ENCODE measurements at regions not wholly inside any gene's neighbourhood (a gene's known extent, or its start where the extent isn't known, plus 50 kb on each side); places are given as distances from the start of the nearest gene placed in this dataset.
"Not testable (repeated sequence)": the region's sequence is repeated elsewhere in the genome, so short reads cannot be mapped to it uniquely, and the experiment has no call there.

DNA sequence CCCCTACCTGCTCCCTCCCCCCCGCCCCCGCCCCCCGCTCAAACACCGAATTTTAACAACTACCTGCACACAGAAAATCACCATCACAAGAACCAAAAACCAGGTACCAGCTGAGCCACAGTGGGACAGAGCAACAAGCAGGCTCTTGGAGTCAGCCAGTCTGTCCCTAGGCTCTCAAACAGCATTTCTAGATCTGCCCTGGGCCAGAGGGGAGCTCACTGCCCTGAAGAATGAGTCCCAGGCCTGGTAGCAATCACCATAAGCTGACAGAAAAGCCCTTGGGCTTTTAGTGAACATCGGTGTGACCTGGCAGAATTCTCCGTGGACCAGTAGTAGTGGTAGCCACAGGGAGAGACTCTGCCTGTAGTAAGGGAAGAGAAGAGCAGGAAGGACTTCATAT, 58.3 kb downstream of the C11orf87 start:
- DNase-seq (ENCODE audit: low spot score): no peak

DNA sequence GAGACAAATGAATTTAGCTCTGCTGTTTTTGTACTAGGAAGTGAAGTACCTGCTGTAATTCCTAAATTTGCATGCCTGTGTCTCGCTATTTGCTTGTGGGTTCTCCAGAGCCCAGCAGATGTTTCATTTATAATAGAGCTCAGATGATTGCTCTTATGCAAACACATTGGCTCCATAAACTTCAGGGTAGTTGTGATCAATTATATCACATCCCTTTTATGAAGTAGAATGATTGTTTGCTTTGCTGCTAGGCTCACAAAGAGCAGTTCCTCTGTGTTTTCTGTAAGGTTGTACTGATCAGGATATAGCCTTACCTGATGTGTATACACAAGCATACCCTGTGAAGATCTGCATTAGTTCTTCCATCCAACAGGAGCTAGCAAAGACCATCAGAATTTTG, 64.1 kb downstream of the C11orf87 start:
- DNase-seq (ENCODE audit: low spot score): no peak

DNA sequence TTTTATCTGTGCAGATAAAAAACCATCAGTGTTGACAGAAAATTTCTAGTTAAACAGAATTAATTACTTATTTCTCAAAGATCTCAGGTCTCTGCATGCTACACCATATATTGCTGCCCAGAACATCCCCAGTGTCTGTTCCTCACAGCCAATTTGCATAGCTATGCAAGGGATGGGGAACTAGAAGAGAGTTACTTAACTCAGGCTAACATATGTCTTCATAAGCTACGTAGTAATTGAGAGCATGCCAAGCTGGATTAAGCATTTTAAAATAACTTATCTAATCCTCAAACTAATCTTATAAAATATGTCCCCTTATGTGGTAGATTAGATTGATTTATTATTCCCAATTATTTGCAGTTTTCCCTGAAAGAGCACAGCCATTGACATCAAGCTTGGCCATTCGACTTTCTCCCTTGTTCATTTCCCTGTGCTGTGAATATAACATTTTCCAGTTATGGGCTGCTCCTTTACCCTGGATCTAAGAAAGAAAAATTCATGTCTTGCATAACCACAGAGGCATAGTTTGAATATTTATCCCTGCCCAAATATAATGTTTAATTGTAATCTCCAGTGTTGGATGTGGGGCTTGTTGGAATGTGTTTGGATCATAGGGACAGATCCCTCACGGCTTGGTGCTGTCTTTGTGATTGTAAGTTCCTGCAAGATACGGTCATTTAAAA, 69.1 kb downstream of the C11orf87 start:
- DNase-seq (ENCODE audit: low spot score): no peak

DNA sequence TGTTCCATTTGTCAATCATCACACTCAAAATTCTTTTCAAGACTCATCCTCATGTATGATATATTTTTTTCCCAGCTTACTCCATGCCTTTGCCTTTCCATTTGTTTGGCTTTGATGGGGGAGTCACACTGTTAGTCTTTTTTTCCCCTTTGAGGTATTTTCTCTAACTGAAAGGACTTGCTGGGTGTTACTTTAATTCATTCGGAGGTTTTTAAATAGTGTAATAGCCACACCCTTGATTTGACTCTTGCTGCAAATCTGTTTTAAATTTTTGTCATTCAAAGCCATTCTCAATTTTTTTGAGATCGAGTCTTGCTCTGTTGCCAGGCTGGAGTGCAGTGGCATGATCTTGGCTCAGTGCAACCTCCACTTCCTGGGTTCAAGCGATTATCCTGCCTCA, 84.1 kb downstream of the C11orf87 start:
- DNase-seq (ENCODE audit: low spot score): no peak

DNA sequence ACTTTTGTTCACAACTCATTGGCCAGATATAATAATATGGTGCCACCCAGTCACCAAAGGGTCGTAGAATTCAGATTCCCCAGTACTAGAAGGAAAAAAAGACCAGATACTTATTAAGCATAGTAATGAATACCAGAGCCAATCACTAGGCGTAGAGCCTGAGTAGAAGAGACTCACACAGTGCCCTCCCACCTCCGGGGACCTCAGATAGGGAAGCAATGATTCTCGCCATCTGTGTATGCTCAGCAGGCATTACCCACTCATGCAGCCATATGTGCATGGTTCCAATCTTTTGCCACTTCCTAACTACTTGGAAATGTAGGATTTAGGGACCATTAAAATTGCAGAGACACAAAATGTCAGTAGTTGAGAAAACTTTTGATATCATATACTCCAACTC, 85.3 kb downstream of the C11orf87 start:
- DNase-seq (ENCODE audit: low spot score): no peak

DNA sequence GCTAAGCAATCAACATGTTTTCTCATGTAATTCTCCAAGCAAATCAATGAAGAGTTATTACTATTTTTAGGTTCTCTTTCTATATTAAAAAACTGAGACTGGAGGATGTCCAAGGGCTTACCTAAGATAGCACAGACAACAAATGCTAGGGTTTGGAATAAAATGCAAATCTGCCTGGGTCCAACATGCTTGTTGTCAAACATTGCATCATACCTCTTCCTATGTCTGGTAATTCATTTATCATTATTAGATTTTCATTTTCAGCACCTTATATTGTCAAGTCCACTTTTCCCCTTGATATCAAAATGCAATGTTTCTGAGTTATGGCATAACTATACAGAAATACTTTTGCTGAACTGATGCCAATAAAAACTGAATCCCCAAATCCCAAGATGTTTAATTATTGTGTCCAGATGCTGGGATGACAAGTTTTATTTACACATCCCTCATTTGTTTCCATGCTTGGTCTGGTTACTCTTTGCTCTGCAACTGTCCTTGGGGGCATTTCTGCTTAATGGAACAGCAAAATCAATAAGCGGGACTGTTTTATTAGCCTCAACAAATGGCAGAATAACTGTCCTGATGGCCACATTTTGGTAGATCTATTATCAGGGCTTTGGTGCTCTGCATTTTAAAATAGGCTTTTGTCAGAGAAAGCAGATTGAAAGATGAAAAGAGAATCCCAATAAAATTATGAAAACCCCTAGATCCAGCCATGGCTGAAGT, 86.0 kb downstream of the C11orf87 start:
- DNase-seq (ENCODE audit: low spot score): no peak

DNA sequence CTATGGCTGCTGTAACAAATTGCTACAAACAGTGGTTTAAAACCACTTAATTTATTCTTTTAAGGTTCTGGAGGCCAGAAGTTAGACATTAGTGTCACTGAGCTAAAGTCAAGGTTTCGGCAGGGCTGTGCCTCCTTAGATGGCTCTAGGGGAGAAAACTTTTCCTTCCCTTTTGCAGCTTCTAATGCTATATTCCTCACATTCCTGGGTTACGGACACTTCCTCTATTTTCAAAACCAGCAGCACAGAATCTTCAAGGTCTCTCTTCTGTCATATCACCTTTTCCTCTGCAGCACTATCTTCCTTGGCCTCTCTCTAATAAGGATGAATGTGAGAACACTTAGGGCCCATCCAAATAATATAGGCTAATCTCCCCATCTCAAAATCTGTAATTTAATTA, 87.0 kb downstream of the C11orf87 start:
- DNase-seq (ENCODE audit: low spot score): no peak

DNA sequence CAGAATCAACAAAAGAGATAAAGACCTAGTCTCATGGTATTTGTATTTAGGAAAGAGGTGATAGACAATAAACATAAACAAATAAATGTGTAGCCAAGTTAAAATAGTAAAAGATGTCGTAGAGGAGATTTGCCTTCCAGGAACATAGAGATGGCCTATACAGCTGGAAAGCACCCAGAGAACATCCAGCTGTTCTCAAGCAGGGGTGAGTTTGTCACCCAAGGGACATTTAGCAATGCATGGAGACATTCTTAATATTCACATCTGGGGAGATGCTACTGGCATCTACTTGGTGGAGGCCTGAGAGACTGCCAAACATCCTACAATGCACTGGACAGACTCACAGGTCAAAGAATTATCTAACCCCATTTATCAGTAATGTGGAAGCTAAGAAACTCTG, 88.3 kb downstream of the C11orf87 start:
- DNase-seq (ENCODE audit: low spot score): no peak

DNA sequence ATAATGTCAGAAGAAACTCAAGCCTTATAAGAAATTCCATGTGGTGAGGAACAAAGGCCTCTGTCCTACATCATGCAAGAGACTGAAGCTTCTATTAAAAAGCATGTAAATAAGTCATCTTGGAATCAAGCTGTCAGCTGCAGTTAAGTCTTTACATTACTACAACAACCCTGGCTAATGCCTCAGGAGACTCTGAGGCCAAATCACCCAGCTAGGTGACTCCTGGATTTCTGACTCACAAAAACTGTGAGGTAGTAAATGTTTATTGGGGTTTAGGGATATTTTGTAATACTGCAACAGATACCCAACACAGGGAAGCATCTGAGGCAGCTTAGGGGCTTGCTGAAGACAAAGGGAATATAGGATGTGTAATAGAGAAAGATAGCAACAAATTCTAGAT, 89.6 kb downstream of the C11orf87 start:
- DNase-seq (ENCODE audit: low spot score): no peak

DNA sequence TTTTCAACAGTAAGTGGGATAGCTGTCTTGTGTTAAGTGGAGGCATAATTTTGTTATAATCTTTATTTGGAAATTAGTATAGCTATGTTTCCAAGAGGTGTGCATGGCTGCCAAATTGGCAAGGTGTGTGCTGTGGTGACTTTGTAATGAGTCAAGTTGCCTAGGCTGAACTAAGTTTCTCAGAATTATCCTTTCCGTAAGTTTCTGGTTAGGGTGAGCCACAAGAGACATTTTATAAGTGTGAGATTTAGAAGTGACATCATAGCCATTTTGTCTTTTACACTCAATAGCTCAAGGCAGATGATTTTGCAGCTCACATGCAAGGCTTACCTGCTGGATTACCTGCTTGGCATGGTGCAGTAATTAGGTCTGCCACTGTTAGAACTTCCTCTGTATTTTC, 90.3 kb downstream of the C11orf87 start:
- no peak for DNase-seq (ENCODE audit: low spot score)

DNA sequence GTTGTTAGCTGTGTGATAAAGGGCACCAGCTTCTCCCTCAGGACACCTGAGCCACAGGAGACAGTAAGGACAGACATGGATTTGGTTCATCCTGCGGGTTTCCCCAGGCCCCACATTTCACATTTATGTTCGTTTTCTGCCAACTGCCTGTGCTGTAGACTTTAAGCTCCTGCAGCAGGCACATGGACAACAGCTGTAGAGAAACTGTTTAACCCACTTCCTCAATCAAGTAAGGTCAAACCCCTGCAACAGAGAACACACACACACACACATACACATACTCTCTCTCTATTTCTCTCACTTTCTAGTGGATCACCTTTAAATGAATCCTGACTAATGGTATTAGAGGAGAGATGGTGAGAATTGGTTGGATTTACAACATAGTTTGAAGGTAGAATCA, 90.7 kb downstream of the C11orf87 start:
- no peak for DNase-seq (ENCODE audit: low spot score)

DNA sequence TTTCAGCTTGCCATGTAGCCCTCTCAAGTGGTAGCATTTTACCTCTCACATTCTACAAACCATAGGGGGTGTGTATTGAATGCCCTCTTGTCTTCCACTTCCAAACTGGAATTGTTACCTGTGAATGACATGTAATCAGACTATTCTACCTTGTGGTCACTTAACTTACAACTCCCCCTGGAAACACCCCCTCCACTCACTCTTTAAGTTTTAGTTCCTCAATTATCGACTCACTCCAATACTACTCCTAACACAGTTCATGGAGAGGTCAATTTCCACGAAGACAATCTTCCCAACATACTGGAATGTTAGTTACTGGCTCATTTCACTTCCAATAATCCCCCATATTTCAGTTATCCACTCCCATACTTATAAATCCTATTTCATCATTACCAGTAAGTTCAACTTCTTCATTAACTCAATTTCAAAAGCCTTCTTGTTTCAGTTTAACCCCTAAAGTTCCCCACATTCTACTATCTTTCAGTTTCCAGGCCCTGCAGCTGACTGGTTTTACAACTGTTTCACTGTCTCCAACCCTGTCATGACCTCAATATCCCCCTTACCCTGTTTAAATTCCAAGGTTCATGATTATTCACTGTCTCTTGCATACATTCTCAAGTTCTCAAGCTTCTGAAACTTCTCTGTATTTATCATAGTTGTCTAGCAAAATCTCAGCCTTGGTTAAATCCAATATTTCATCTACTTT, 92.5 kb downstream of the C11orf87 start:
- DNase-seq (ENCODE audit: low spot score): no peak

DNA sequence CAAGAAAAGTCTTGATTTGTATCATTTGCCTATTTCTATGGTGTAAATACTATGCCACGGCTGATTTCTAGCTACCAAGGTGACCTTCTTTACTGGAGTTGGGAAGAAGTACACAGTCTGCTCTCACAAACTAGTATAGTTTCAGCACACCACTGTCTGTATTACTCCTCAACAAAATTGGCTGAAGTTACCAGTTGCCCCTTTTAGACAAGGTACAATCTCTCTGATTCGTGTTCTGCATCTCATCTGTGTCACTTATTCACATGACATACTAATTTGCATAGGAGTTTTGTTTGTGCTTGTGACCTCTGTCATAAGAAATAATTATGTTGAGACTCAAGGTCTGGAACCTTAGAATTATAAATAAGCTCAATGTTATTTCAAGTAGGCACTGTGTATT, 97.3 kb downstream of the C11orf87 start:
- no peak for DNase-seq (ENCODE audit: low spot score)

DNA sequence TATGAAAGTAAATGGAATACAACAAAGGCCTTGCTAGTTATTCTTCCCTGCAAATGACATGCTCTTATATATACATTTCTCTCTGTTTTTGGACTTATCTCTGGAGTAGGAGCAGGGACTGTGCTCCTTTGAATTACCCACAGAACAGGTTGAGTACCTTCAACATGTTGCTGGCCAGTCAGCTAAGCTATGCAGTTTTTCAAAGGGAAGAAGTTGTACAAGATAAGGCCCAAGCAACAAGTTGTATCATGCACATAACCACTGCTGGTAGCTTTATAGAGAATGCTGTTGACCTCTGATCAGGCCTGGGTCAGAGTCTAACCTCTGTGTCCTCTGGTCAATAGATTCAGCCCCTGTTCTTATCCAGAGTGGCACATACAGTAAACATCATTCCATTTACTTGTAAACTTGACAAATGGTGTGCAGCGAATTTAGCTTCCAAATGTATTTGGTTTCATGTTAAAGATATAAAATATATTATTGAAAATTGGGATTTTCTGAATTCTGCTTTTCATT, 99.6 kb downstream of the C11orf87 start:
- no peak for DNase-seq (ENCODE audit: low spot score)

DNA sequence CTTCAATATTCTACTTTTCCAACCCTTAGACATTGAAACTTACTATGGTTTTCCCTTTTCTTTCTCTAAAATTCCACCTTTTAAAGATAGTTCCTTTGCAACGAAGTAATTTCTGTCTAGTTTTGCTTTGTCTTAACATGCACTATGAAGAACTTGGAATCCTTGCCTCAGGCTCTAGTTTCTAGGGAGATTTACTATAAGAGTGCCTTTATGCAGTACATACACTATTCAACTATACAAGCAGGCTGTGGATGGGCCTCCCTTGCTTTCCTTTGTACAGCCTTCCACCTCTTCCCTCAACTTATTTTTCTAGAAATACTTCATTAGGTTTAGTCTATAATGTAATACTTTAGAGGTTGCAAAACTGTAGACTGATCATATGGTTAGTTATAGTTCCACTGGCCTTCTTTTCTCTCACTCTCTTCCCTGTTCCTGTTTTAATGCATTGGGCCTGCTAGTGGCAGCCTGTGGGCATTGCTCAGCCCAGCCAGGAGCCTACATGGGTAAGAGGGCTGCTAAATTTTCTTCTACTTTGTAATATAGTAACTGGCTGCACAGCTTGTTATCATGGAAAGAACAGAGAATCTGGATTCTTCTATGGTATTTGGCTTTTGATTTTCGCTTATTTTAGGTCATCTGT, 100.2 kb downstream of the C11orf87 start:
- DNase-seq (ENCODE audit: low spot score): no peak

DNA sequence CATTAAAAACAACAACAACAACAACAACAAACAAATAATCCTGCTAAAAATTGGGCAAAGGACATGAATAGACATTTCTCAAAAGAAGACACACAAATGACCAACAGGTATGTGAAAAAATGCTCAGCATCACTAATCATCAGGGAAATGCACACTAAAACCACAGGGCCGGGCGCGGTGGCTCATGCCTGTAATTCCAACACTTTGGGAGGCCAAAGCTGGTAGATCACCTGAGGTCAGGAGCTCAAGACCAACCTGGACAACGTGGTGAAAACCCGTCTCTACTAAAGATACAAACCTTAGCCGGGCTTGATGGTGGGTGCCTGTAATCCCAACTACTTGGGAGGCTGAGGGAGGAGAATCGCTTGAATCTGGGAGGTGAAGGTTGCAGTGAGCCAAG, 103.6 kb downstream of the C11orf87 start:
- not testable (repeated sequence) for DNase-seq (ENCODE audit: low spot score)

DNA sequence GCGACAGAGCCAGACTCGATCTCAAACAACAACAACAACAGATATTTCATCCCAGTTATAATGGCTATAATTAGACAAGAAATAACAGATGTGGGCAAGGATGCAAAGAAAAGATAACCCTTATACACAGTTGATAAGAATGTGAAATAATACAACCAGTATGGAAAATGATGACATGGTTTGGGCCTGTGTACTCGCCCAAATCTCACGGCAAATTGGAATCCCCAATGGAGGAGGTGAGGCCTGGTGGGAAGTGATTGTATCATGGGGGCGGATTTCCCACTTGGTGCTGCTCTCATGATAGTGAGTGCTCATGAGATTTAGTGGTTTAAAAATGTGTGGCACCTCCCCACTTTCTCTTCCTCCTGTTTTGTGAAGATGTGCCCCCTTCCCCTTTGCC, 104.1 kb downstream of the C11orf87 start:
- no peak for DNase-seq (ENCODE audit: low spot score)

DNA sequence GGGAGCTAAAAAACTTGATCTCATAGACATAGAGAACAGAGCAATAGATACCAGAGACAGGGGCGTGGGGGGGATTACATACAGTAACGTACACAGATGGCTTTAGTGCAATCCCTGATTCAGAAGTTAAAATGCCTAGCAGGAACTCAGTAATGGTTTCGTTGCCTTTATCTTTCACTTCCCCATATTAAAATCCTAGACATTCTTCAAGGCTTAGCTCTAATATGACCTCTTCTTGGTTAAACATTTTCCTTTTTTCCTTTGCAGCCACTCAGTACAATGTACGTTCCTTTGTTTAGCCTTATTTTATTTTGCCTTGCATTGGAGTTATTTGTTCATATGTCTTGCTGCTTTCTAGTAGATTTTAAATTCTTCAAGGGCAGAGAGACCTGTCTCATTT, 104.9 kb downstream of the C11orf87 start:
- no peak for DNase-seq (ENCODE audit: low spot score)

DNA sequence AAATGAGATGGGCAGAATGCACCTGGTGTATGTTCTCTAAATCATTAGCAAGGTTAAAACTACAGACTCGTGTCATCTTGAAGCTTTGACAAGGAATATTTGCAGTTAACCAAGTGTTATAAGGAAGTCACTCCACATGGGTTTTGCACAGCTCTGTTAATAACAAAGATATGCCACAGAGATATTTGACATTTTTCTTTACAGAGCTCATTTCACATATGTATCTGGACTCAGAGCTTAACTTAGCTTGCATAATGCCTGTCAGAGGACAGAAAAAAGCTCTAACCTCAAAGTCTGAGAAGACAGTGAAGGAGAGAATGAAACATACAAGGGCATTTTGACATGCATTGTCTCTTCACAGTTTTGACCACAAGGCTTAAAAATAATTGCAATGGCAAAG, 105.5 kb downstream of the C11orf87 start:
- DNase-seq (ENCODE audit: low spot score): no peak

DNA sequence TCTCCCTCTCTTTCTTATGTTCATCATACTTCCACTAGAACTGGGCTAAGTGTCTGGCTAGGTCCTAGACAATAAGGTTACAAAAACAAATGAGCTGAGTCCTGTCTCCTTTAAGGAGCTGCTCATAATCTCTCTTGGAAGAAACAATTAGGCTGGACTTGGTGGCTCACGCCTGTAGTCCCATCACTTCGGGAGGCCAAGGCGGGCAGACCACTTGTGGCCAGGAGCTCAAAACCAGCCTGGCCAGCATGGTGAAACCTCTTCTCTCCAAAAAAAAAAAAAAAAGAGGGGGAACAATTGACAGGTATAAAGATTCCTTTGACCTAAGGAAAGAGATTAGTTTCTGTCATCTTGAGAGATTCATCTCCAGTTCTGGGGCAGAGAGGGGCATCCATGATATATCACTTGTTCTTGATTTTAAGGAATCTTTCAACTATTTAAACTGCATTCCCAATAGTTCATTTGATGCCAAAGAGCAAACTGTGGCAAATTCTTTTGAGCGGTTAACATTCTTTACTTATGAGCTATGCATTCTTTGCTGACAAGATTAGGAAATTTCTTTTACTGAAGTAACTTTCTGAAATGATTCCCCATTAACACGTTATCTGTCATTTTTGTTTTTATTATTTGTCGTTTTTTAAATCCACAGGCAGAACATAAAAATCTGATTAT, 125.5 kb downstream of the C11orf87 start:
- DNase-seq (ENCODE audit: low spot score): peak; percentile 12

DNA sequence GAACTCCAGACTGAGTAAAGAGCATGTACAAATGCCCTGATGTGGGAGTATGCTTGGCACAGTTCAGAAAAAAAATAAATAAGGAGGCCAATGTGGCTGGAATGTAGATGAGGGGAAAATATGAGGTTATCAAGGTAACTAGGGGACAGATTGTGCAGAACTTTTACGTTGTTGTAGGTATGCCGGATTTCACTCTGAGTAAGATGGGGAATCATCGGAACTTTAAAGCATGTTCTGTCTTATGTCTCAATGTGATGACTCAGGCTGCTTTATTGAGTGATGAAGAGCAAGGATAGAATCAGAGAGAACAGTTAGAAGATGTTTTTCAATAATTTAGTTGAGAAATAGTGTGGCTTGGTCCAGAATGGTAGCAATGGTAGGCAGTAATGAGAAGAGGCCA, 130.4 kb downstream of the C11orf87 start:
- no peak for DNase-seq (ENCODE audit: low spot score)

DNA sequence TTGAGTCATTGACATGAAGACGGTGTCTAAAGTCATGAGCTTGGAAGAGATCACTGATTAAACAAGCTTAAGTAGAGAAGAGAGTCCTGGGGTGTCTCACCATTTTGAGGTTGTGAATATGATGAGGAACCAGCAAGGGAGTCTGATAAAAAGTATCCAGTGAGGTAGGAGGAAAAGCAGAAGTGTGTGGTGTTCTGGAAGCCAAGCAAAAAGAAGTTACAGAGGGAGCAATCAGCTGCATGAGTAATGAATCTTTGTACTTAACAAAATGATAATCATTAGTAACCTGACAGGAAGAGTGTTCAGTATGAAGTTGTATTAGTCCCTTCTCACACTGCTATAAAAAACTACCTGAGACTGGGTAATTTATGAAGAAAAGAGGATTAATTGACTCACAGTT, 131.3 kb downstream of the C11orf87 start:
- no peak for DNase-seq (ENCODE audit: low spot score)

Measured in AG08396 (cell line).